Epithelial cell of esophagus (primary cell): ENCODE measurements at regions not wholly inside any gene's neighbourhood (a gene's known extent, or its start where the extent isn't known, plus 50 kb on each side); places are given as distances from the start of the nearest gene placed in this dataset.

Source experiments
- DNase-seq: peaks from one replicate; pipeline ENCODE4 v3.0.0; 2010; ENCODE audit warnings: low read depth
- H3K4me3 ChIP-seq: 2 replicates; pipeline ENCODE4 v1.5.1; 2011; ENCODE audit warnings: mild to moderate bottlenecking, low read length, control low read depth
- TF ChIP-seq, protein P1 (sequence below): IDR thresholded peaks from 2 replicates; pipeline ENCODE4 v1.5.1; 2011; ENCODE audit warnings: low read depth, mild to moderate bottlenecking, low read length, control low read depth, inconsistent platforms; ENCODE audit not compliant: insufficient read depth; ENCODE audit errors: missing control alignments

GRCh38 chr3:193978030-193978429 is 157.9 kb upstream of the HES1 start:
- TF ChIP-seq, protein P1, sequence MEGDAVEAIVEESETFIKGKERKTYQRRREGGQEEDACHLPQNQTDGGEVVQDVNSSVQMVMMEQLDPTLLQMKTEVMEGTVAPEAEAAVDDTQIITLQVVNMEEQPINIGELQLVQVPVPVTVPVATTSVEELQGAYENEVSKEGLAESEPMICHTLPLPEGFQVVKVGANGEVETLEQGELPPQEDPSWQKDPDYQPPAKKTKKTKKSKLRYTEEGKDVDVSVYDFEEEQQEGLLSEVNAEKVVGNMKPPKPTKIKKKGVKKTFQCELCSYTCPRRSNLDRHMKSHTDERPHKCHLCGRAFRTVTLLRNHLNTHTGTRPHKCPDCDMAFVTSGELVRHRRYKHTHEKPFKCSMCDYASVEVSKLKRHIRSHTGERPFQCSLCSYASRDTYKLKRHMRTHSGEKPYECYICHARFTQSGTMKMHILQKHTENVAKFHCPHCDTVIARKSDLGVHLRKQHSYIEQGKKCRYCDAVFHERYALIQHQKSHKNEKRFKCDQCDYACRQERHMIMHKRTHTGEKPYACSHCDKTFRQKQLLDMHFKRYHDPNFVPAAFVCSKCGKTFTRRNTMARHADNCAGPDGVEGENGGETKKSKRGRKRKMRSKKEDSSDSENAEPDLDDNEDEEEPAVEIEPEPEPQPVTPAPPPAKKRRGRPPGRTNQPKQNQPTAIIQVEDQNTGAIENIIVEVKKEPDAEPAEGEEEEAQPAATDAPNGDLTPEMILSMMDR, result no peak
- peak; percentile 81 for DNase-seq
- no peak overlapping the region for H3K4me3 ChIP-seq

DNA sequence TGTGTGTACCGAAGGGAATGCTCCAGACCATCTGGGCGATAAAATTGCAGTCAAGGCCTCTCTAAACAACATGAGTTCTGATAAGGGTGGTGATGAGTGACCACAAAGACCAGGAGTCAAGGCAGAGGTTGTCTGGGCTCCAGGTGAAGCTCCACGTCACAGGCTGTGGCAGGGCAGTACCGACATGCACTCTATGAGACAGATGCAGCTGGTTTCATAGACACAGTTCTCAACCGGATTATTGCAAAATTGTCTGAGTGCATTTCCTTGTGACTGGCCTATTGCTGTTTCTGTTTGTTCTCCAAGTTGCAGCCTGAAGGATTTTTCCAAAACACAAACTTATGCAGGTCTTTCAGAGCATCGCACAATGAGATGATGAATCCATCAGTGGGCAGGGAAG is 157.5 kb upstream of the HES1 start:
- no peak overlapping the region for H3K4me3 ChIP-seq
- TF ChIP-seq, protein P1, result no peak
- peak; percentile 67 for DNase-seq

DNA sequence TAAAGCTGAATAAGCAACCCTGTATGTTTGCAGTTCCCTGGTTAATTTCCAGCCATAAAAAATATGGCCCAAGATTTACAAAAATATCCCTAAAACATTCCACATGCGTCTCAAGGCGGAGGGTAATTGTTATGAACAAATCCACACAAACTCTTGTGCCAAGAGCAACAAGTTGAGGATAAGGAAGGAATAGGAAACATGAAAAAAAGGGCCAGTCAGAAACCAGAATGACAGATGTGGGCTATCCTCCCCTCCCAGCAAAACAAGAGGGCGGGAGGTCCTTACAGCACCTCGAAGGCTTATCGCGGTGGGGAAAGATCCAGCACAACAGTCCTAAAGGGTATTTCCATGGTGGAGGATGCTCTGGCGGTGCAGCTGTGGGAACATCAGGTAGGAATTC is 155.6 kb upstream of the HES1 start:
- TF ChIP-seq, protein P1, result no peak
- no peak for DNase-seq
- no peak overlapping the region for H3K4me3 ChIP-seq

DNA sequence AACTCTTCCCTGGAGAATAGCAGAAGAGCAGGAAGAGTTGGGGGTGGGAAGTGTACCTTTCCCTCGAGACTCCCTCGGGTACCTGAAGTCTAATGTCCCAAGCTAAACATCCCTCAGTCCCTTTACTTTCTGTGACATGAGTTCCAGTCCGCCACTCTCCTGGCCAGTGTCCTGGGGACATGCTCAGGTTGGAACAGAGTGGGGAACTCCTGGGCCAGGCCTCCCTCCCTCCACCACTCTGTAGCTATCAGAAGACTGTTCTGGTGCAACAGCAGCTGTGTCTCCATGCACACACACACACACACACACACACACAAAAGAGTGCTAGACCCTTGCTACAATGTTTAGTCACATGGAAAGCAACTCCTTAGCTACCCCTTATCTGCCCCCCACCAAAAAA is 155.0 kb upstream of the HES1 start:
- DNase-seq, result no peak
- TF ChIP-seq, protein P1, result no peak
- no peak overlapping the region for H3K4me3 ChIP-seq

- H3K4me3 ChIP-seq, result no peak overlapping the region
- TF ChIP-seq, protein P1, result no peak
- DNase-seq, result no peak
Observed at GRCh38 chr3:193981504-193981903, 154.4 kb upstream of the HES1 start.

DNA sequence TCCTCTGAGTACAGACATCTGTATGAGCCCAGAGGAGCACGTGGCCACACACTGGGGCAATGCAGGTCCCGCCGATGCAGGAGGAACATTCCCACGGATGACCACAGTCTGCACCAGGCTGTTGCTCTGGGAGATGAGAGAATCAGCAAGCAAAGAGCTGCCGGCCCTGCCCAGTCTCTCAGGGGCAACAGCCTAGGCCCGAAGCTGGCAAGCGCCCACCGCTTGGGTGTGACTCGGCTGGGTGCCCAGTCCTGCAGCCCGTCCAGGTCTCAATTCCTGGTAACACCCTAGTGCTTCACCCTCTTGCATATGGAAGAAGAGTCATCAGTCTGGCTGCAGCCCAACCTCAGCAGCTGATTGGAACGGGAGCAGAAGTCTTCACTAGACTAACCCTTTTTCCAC is 153.7 kb upstream of the HES1 start:
- TF ChIP-seq, protein P1, result no peak
- peak; percentile 69 for DNase-seq
- H3K4me3 ChIP-seq, result no peak overlapping the region

GRCh38 chr3:193983846-193984818 is 151.8 kb upstream of the HES1 start:
- DNase-seq, result peak; percentile 16
- H3K4me3 ChIP-seq, result no peak overlapping the region
- TF ChIP-seq, protein P1, result no peak
